ENCODE measurements at regions not wholly inside any gene's neighbourhood (a gene's known extent, or its start where the extent isn't known, plus 50 kb on each side); places are given as distances from the start of the nearest gene placed in this dataset.
A peak's percentile ranks its signal among the peaks of the same experiment; 100 is the strongest.

GRCh38 chr6:119510246-119510645, 160.7 kb upstream of the MAN1A1 start:
- ATAC-seq, result no peak

GRCh38 chr6:119506631-119507174, 157.1 kb upstream of the MAN1A1 start:
- FAIRE-seq, result no peak
- no peaks in the 10 kb centered on the region for H3K9me3 ChIP-seq

More at GRCh38 chr6:119510246-119510645, 160.7 kb upstream of the MAN1A1 start:
- H3K27me3 ChIP-seq, result no peaks in the 10 kb centered on the region
- FAIRE-seq (no peak), DNase-seq (no peak)
- no peak for TF ChIP-seq CTCF (IDR thresholded peaks at IDR 0.05)
- 97% methylated on average over 2 of the region's 2 CpGs for WGBS, 2 donors
- no peaks in the 10 kb centered on the region for H3K9me3 ChIP-seq
- H3K4me1 ChIP-seq, result no peaks in the 10 kb centered on the region
- H3K27ac ChIP-seq, result no peak overlapping the region
- no peaks in the 10 kb centered on the region for H3K36me3 ChIP-seq
- no peak overlapping the region for H3K4me3 ChIP-seq
- intact Hi-C loops (cut with DNase I), result no loop called here

GRCh38 chr6:119501798-119502483, 152.4 kb upstream of the MAN1A1 start:
- DNase-seq, result no peak
- Histone ChIP-seq H3K4me1 (peaks cover 9 to 13% (median 12%) of the 10 kb centered on the region in 3 donors), H3K4me3 (no peak overlapping the region), H3K27ac (no peak overlapping the region), H3K9me3 (no peaks in the 10 kb centered on the region), H3K27me3 (no peaks in the 10 kb centered on the region), H3K36me3 (no peaks in the 10 kb centered on the region)
- TF ChIP-seq CTCF (IDR thresholded peaks at IDR 0.05), result no peak
- intact Hi-C loops (cut with DNase I), result no loop called here
- WGBS, 2 donors, result 56 to 59% methylated on average over 4 of the region's 4 CpGs
- FAIRE-seq, result no peak
- ATAC-seq, result peak in 1 of 4 donors; percentile 30

More at GRCh38 chr6:119506631-119507174, 157.1 kb upstream of the MAN1A1 start:
- no peak for TF ChIP-seq CTCF (IDR thresholded peaks at IDR 0.05)
- H3K27ac ChIP-seq, result no peak overlapping the region
- H3K27me3 ChIP-seq, result no peaks in the 10 kb centered on the region
- H3K4me3 ChIP-seq, result no peak overlapping the region
- no peaks in the 10 kb centered on the region for H3K4me1 ChIP-seq
- no peaks in the 10 kb centered on the region for H3K36me3 ChIP-seq
- intact Hi-C loops (cut with DNase I), result no loop called here
- DNase-seq (no peak), ATAC-seq (no peak)

- no peak for DNase-seq
- no peak for ATAC-seq
- Histone ChIP-seq H3K9me3 (no peaks in the 10 kb centered on the region), H3K4me1 (peaks cover 11 to 18% (median 16%) of the 10 kb centered on the region in 3 donors), H3K36me3 (no peaks in the 10 kb centered on the region), H3K27ac (no peak overlapping the region), H3K27me3 (no peaks in the 10 kb centered on the region), H3K4me3 (no peak overlapping the region)
- WGBS, 2 donors, result 64 to 74% methylated on average over 1 of the region's 1 CpG
- no peak for FAIRE-seq
- intact Hi-C loops (cut with DNase I), result no loop called here
- no peak for TF ChIP-seq CTCF (IDR thresholded peaks at IDR 0.05)
Measured at GRCh38 chr6:119499797-119500196, 150.2 kb upstream of the MAN1A1 start.
